ENCODE measurements at regions not wholly inside any gene's neighbourhood (a gene's known extent, or its start where the extent isn't known, plus 50 kb on each side); places are given as distances from the start of the nearest gene placed in this dataset.

DNA sequence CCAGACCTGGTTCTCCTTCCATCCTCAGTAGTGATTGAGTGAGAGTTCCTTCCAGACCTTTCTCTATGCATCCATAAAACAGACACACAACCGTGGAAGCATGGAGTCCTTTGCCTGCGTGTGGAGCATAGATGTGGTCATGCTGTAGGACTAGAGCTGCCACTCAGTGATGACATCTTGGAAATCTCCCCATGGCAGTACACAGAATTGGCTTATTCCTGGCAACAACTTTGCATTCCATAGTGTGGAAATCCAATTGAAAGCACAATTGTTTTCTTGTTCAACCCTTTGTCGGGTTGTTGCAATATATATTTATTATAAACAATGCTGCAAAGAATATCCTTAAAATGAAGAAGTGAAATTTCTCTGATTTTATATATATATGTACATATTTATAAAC, 547.8 kb downstream of the CDH26 start:
- DNase-seq (ENCODE audit: low read depth in 2 of 2), result no peak

DNA sequence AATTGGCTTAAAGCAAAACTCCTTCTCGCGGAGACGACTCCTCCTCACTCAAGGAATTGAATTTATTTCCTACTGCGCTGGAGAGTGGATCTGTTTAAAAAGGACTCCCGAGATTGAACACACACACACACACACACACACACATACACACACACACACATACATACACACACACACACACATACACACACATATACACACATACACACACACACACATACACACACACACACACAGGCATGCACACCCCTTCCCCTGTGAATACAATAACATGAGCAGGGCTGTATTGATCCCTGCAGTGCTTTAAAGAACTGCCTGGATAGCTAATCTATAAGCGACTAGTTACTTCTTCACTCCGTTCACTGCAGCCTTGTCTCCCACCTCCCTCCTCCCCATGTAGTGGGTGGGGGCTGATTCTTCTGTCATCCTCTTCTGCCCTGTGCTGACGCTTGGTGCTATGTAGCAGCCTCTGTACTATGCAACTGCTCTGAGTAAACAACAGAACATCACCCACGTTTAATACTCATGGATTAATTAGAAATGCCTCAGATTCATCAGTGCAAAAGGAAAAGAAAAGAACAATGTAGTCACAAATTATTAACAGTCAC, 549.0 kb downstream of the CDH26 start:
- DNase-seq (ENCODE audit: low read depth in 2 of 2), result no peak

DNA sequence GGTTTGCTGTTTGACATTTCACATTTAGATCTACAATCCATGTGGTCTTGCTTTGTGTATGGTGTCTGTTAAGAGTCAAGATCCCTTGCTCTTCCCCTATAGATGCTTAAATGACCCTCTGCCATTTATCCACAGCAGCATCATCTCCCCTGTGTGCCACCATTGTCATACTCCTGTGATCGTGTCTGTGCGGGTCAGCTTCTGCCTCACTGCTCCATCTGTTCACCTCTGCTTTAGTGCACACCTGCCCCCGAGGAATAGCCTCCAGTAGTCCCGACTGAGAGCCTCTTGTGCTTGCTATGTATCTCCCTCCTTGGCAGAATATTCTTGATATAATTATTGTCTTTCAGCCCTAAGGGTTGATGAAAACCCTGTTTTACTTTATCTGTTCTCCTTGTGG, 551.2 kb downstream of the CDH26 start:
- DNase-seq (ENCODE audit: low read depth in 2 of 2), result no peak

DNA sequence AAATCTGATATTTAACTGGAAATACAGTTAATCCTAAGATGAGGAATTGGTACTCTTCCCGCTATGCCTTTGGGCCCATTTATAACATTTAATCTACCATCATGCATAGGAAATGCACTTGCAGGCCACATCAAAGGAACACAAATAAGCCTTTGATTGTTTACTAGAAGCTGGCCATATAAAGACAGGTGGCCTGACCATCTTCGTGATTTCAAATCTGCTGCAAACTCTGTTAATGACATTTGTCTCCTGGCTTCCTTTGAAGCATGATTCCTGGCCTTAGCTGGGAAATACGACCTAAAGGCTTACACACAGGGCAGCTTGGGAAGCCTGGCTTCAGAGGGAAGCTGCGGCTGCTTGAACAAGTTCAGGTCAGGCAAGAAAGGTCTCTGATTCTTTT, 552.1 kb downstream of the CDH26 start:
- DNase-seq (ENCODE audit: low read depth in 2 of 2), result no peak

DNA sequence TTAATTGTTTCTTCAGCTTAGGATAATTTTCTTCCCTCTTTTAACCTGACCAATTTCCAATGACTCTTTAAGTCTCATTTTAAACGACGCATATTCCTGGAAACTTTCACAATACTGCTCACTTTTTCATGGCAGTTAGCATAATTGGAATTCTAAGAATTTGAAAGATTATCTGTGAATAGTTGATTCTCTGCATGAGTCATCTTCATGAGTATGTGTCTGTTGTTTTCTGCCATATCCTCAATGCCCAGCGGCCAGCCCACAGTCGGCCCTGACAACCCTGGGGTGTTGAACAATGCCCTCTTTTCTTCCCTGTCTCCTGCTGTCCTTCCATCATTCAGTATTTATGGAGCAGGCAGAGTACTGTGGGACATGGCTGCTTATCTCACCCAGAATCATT, 554.2 kb downstream of the CDH26 start:
- no peak for DNase-seq (ENCODE audit: low read depth in 2 of 2)

DNA sequence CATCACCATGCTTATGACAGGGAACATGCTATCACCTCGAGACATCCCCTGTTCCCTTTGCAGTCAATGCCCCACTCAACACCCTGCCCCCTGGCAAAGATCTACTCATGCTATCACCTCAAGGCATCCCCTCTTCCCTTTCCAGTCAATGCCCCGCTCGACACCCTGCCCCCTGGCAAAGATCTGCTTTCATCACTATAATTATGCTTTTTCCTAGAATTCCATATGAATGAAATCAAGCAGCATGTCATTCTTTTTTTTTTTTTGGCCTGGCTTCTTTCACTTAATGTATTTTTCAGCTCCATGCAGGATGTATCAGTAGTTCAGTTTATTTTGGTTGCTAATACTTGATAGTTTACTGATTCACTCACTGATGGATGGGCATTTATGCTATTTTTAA, 554.9 kb downstream of the CDH26 start:
- DNase-seq (ENCODE audit: low read depth in 2 of 2), result no peak

DNA sequence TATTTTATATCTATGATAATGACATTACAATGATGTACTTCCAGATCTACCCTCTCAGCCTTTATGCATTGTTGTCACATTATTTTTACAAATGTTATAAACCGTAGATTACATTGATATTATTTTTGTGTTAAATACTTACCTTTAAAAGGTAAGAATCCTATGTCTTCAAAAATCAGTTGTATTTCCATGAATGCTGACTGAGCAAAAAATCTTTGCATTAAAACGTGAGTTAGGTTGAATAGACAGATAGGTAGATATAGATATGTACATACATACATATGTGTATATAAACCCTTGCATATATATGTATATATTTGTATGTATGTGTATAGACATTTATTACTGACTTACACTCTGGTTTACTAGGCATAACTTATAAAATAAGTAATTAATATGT, 558.2 kb downstream of the CDH26 start:
- DNase-seq (ENCODE audit: low read depth in 2 of 2), result no peak

DNA sequence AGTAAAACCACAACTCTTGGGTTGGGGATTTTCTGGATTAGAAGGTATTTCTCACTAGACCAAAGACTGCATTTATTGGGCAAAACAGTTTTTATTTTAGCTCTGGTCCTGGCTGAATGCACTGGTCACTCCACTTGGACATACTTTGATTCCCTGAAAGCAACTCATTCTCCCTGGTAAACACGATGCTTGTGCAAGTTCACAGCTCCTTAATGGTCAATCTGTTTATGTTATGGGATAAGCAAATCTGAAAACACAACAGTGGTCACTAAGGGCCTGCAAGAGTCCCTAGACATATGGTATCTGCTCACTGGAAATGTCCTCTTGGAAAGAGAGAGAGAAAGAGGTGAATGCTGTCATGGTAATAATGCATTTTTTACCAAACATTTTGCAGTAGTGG, 559.8 kb downstream of the CDH26 start:
- no peak for DNase-seq (ENCODE audit: low read depth in 2 of 2)

DNA sequence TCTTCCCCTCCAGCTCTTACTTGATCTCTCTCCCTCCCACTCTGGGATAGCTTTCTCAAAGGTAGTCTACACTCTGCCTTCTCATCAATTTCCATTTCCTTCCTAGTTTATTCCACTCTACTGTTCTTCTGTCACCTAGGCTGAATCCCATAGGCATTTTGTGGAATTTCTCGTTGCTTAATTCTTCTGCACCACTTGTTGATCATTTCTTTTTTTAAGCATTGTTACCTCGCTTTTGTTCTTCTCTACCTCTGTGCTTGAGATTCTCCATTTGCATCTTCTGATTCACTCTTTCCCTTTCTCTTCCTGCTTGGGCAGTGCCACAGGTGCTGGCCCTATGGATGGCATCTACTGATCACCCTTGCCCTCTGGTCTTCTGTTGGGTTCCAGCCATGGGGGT, 567.2 kb downstream of the CDH26 start:
- DNase-seq (ENCODE audit: low read depth in 2 of 2), result no peak

DNA sequence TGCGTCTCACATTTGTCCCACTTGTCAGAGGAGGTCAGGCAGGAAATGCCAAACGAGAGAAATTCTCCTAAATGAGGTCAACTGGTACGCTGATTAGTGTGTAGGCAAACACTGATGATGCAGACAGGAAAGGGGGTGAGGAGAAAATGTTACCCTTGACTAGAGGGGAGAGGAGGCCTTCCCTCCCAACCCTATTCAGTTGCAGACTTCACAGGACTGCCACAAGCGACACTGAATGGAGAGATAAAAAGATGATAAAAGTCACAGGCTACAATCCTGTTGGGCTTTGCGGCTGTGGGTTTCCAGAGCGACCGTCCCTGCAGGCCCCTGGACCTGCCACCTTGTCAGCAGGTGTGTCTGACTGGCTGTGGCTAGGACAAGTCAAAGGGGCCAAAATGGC, 569.4 kb downstream of the CDH26 start:
- no peak for DNase-seq (ENCODE audit: low read depth in 2 of 2)

DNA sequence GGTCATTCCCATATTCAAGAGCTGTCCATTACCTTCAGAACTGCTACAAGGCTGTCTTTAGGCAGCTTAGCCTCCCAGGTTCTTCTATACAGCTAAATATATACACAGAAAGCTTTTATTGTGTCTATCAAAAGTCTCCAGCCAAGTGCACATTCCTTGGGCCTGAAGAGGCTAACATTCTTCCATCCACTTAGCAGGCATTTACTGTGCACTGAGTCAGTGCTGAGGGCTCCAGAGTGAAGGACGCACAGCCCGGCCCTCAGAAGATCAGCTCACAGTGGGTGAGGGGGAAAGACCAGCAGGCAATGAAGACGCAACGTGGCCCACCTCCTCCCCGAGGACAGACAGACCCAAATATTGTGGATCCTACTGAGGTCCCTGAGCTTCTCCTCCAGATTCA, 569.9 kb downstream of the CDH26 start:
- no peak for DNase-seq (ENCODE audit: low read depth in 2 of 2)

DNA sequence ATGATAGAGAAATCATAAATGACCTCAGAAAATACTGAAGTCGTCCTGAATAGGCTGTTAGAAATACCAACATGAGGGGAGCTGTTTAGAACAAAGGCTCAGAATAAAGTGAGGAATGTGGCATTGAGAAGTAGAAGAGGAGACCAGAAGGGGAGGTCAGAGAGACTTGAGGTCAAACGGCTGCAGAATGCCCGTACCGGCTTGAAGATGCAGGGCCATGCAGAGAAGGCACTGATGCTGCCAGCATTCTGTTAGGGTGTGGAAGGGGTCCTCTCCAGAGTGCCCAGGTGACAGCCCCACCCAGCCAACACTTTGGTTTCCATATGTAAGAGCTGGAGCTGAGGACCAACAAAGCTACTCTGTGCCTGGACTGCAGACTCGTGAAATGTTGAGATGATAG, 570.9 kb downstream of the CDH26 start:
- DNase-seq (ENCODE audit: low read depth in 2 of 2), result no peak

DNA sequence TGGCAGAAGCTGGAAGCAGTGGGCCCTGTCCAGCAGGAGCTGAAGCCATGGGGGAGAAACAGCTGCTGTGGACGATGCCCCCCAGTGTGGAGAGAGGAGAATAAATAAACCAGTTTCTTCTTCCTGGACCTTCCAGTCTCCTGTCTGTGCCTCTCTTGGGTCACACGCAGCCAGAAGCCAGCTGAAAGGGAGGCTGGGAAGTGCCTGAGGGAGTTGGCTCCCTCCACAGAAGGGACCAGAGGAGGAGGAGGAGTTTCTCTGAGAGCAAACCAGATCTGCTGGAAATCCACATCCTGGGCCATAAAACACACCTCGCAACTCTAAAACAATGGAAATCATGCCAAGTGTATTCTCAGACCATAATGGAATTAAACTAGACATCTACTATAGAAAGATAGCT, 577.0 kb downstream of the CDH26 start:
- no peak for DNase-seq (ENCODE audit: low read depth in 2 of 2)

DNA sequence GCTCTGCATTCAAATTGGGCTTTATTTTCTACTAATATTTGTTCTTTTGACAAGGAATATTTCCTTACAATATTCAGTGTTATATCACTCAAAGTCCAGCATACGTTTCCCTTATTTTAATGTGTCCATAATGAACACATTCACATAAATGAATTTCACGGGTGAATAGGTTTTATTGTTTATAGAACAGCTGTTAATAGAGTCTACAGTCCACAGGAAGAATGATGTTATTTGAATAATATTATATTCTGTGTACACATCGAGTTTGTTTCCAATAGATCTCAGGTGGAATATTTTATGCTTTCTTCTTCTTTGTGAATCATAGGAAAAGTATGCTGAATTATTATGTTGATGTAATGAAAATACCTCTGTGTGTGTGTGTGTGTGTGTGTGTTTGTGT, 582.4 kb downstream of the CDH26 start:
- DNase-seq (ENCODE audit: low read depth in 2 of 2), result no peak

DNA sequence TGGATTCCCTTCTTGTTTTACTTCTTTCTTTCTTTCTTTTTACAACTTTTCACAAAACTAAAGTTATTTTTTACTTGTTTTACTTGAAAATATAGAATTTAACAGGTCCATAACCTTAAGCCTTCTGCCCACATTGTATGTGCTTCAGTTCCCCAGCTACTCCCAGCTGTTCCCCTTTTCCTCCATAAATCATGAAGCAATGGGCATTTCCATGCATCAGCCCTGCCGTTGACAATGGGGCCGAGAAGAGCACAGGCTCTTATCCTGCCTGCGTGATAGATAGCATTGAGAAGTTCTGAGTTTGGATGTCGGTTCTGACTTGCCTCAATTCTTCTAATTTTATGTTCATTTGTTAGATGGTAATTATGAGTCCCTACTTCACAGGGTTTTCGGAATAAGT, 583.8 kb downstream of the CDH26 start:
- DNase-seq (ENCODE audit: low read depth in 2 of 2), result no peak

DNA sequence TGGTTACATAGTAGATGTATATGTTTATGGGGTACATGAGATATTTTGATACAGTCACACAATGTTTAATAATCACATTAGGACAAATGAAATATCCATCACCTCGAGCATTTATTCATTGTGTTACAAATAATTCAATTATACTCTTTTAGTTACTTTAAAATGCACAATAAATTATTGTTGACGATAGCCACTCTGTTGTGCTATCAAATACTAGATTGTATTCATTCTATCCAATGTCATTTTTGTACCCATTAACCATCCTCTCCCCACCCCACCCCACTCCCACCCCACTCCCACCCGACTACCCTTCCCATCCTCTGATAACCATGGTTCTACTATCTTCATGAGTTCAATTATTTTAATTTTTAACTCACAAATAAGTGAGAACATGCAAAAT, 585.4 kb downstream of the CDH26 start:
- no peak for DNase-seq (ENCODE audit: low read depth in 2 of 2)

DNA sequence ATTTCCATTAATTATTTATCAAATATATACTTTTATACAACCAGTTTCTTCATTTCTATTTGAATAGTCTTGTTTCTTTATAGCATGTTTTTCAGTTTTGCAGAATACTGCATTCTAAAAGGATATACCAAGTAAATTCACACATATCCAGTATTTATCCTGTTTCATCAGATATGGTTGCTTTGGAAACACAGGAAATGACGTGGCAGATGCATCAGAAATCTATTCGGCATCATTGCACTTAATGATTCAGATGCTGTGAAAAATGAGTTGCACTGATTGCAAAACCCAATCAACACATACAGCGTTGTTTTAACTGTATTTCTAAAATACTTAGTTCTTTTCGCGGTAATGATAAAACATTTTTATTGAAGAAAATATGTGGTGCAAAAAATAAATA, 594.9 kb downstream of the CDH26 start:
- no peak for DNase-seq (ENCODE audit: low read depth in 2 of 2)

DNA sequence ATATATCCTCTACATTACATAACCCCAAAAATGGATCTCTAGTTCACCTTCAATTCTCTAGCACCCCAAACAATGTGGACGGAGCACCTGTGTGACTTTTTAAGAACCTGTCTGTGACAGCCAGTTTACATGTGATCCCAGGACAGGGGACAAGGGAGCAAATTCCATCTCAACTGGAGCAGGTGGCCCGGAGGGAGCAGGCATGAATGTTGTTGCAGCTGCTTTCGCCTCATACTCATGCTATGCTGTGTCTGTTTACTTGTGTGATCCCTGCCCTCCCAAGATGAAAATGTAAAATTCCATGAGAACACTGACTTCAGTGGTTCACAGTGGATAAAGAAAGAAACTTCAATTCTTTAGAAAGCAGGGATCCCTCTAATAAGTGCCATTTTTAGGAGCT, 600.3 kb downstream of the CDH26 start:
- DNase-seq (ENCODE audit: low read depth in 2 of 2), result no peak

DNA sequence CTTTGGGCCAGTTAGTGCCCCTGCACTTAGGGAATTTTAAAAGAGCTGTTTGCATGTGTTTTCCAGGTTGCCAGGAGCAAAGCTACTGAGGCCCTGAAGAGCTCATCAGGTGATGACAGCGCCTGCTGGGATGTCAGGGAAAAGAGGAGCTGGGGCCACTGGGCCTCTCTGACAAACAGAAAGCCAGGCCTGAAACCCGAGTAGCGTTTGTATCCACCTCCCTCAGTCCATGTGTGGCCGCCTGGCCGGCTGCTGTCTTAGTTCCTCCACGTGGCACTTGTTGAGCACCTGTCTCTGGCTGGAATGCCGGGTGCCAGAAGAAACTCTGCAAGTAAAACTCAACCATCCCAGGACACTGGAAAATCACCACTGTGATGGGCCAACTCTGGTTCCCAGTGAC, 601.2 kb downstream of the CDH26 start:
- DNase-seq (ENCODE audit: low read depth in 2 of 2), result no peak

DNA sequence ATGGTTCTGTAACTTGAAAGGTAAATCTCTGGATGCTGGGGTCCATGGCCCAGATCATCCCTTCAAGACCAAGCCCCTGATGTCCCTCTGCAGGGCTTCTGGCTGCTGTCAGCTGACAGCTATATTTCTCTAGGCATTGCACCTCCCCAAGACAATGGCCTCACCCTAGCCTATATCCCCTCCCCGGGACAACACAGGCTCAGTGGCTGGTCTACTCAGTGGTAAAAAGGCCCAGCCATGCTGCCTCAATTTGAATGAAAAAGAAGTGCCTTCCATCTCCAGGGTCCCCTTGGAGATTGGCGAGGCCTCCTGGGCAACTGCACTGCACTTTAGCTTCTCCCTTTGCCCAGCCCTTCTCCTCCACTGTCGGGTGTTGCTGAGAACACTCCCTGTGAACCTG, 602.8 kb downstream of the CDH26 start:
- no peak for DNase-seq (ENCODE audit: low read depth in 2 of 2)

DNA sequence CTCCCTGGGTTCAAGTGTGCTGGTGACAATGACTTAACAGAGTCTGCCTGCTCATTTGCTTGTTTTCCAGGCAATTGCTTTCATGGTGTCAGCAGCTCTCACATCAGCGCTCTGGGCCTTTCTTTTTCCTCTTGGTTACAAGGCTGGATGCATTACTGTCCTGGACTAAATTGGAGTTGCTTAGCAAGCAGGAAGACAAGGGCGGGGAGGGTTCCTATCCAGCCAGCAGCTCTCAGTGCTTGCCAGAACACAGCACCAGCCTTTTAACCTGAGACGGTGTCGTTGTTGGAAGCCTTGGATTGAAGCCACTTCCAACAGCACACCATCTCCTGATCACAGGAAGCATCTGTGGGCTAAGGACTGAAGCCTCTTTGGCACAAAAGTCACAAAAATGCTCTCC, 606.9 kb downstream of the CDH26 start:
- no peak for DNase-seq (ENCODE audit: low read depth in 2 of 2)

DNA sequence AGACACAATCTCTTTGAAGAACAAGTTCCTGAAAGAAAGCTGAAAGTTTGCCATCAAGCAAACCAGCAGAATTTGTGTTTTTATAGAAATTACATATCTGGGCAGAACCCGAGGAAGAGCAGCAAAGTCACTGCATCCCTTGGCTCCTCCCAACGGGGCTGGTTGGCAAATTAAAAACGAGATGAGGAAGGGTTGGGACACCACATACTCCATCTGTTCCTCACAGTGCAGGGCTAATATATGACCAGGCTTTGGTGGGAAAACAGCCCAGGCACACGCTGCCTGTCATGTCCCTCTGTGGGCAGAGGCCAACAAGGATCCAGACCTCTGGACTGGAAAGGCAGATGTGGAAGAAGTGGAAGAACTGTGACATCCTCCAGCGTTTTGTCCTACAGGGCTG, 607.3 kb downstream of the CDH26 start:
- no peak for DNase-seq (ENCODE audit: low read depth in 2 of 2)

DNA sequence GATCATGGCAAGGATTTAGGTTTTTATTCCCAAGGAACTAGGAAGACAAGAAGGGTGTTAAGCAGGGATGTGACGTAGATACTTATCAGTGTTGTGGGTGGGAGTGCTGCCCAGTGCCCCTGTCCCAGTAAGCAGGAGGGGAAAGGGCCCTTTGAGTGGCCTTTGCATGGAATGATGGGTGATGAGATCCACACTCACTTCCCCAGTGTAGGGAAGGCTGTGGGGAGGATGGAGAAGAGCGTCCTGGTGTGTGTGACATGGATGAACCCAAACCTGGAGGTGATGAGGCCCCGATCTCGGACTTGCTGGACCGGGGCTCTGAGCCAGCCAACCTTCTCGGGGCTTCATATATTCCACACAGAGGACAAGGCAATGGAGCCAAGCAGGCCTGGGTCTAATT, 610.9 kb downstream of the CDH26 start:
- no peak for DNase-seq (ENCODE audit: low read depth in 2 of 2)

DNA sequence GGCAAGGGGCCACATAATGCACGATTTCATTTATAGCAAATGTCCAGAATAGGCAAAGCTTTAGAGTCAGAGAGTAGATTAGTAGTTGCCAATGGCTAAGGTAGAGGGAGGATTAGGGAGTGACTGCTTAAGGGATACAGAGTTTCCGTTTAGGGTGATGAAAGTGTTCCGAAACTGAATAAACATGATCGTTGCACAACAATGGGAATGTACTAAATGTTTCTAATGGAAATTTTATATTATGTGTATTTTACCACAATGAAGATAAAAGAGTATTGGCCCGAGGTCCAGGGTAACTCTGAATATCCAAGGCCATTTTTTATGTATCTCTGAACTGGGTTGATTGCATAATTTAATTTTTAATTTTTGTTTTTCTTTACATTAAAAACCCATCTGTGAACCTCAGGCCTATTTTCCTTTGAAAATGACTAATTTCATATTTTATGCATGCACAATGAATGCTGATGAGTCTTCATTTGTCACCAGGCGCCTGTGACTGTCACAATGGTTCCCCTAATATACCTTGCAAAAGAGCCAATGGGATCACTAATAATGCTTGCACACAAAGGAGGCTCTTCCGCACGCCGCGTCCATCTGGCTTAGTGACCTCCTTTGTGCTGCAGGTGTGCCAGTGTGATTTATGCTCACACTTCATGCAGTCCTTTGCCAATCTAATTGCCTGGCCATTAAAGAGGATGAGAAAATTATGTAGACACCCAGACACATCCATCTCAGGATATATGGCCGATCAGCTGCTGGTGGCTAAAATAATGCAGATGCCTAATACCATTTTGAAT, 612.5 kb downstream of the CDH26 start:
- no peak for DNase-seq (ENCODE audit: low read depth in 2 of 2)

Measured in stimulated activated CD4-positive, alpha-beta T cell treated with anti-CD3 and anti-CD28 coated beads, Interleukin-4, amount 100 ng/mL, for 48 hours (primary cell).